ENCODE measurements at regions not wholly inside any gene's neighbourhood (a gene's known extent, or its start where the extent isn't known, plus 50 kb on each side); places are given as distances from the start of the nearest gene placed in this dataset.
"Not testable (repeated sequence)": the region's sequence is repeated elsewhere in the genome, so short reads cannot be mapped to it uniquely, and the experiment has no call there.

GRCh38 chr5:4022056-4022670 lies 426.5 kb downstream of the IRX1 start:
- no peak for DNase-seq

- no peak for DNase-seq
These were observed 427.6 kb downstream of the IRX1 start for GRCh38 chr5:4023091-4023752.

- no peak for DNase-seq
These were observed 428.2 kb downstream of the IRX1 start for GRCh38 chr5:4023753-4024335.

GRCh38 chr5:4027088-4027734 lies 431.6 kb downstream of the IRX1 start:
- no peak for DNase-seq

- DNase-seq, result no peak
These were observed 432.8 kb downstream of the IRX1 start for GRCh38 chr5:4028384-4028783.

DNA sequence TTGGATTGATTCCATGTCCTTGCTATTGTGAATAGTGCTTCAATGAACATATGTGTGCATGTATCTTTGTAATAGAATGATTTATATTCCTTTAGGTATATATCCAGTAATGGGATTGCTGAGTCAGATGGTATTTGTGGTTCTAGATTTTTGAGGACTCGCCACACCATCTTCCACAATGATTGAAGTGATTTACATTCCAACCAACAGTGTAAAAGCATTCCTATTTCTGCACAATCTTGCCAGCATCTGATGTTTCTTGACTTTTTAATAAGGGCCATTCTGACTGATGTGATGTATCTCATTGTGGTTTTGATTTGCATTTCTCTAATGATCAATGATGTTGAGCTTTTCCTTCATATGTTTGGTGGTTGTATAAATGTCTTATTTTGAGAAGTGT lies 437.9 kb downstream of the IRX1 start:
- not testable (repeated sequence) for DNase-seq

DNA sequence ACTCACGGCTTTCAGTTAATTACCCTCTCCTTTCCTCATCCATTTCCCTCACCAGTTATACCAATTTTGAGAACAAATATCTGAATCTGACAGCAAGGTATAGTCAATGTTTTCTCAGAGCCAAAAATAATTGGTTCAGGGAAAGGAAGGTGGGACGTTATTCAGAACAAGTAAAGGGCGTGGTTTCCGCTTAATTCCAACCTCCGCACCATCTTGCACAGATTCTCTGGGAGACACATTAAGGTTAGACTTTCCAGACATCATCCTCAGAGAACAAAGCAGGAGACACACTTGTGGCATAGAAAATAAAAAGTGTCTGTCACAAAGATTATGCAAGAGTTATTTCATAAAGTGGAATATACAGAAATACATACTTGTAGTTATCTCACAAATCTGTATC lies 441.2 kb downstream of the IRX1 start:
- DNase-seq, result no peak

GRCh38 chr5:4038994-4039393 lies 443.4 kb downstream of the IRX1 start:
- no peak for DNase-seq

DNA sequence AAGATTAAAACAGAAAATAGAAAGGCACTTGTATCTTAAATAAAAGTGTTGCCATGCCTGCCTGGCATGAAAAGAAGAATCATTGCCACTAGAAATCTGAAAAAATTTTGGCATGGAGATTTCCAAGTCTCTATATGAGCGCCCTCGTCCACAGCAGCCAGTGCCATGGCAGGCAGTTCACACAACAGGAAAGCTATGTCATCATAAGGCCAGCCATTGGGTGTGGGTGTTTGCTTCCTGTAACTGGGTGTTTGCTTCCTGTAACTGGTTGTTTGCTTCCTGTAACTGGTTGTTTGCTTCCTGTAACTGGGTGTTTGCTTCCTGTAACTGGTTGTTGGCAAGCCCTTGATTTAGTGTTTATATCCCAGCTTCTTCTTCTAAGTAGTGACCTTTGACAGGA lies 446.7 kb downstream of the IRX1 start:
- DNase-seq, result no peak

GRCh38 chr5:4043135-4043534 lies 447.5 kb downstream of the IRX1 start:
- no peak for DNase-seq

DNA sequence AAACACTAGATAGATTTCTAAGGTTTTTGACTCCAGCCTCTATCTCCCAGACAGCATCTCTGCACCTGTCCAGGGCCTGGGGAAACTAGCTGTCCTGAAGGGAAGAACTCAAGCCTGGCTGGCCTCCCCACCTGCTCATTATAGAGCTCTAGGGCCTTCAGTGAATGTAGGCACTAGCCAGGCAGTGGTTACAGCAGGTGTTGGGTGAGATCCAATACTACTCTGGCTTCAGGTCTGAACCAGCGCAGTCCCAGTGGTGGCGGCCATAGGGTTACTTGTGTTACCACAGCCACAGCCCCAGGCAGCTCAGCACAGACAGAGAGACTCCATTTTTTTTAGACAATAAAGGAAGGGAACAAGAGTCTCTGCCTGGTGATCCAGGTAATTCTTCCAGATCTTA lies 449.2 kb downstream of the IRX1 start:
- no peak for DNase-seq

- no peak for DNase-seq
These were observed 452.8 kb downstream of the IRX1 start for GRCh38 chr5:4048398-4048797.

DNA sequence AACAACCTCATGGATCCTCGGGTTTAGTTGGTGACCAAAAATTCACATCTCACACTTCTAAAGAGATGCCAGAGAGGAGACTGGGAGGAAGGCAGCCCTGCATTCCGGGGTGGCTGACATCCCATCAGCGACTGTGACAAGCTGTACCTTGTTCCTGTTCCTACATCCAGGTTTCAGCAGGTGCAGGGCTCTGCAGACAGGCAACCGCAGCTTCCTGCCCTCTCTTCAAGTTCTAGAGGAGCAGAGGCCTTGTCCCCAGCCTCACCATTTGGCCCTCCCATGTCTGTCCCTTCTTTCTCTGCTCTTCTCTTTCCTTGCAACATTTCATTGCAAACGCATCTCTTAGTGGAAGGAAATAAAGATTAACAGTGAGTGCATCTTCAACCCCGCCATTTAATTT lies 454.6 kb downstream of the IRX1 start:
- no peak for DNase-seq

DNA sequence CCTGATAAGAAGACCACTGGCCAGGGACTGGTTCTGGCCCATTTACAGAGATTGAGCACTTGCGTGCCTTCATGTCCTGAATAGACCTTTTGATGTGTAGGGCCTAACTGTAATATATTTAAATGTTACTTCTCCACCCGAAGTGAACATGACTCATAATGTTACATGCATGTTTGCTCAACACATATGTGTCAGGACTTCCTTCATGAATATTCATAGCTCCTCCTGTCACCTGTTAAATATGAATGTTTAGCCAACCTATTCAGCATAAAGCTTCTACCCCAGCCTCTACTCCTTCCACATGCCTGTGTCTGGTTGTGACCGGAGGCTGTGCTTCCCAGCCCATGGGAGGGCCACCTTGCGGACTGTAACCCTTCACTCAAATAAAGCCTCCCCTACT lies 457.5 kb downstream of the IRX1 start:
- no peak for DNase-seq

- no peak for DNase-seq
These were observed 458.5 kb downstream of the IRX1 start for GRCh38 chr5:4054092-4054491.

DNA sequence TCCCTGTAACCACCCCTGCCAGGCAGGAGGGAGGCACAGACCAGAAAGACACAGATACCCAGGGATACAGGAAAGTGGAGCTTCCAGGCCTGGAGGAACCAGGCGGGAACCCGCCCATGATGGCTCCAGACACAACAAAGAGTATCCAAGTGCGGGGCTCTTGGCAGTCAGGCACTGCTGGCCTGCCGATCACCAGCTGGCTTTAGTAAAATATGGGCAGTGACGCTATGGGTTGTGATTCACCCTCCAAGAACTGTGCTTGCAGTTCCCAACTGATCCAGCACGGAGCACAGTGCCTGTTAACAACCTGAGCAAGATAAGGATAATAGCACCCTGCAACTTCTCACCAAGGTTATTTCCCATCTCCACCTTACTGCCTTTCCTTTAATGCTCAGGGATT lies 463.3 kb downstream of the IRX1 start:
- no peak for DNase-seq

DNA sequence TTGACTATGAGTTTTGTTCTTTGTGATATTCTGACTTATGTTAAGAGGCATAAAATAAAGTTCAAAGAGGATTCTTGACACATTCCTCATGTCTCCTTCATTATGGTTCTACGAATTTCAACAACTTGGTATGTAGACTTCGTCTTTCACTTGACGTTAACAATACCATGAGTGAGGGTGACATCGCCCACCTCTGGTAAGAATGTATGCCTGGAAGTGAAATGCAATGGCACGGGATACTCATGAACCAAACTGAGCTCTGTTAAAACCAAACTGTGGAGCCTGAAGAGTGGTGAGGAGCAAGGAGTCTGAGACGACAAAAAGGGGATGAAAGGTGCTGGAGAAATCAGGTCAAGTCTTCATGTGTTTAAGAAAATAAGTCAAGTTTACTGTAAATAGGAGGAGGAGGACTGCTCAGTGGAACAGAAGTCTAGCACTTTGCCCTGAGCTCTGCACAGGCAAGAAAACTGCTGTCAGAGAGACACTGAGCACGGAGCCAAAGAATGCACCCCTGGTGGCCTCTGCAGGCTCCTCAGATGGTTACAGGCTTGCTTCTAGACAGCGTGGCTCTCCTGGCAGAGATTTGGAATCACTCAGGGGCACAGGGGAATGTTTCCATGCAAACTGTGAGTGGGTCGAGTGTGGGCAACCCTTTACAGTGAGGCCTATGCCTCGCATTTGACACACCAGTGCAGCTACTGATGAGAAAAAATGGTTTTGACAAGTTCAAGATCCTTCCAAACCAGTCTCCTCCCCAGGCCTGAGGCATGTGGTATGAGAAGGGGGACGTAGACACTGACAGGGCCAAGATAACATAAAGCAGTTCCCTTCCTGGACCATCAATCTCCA lies 470.1 kb downstream of the IRX1 start:
- no peak for DNase-seq

DNA sequence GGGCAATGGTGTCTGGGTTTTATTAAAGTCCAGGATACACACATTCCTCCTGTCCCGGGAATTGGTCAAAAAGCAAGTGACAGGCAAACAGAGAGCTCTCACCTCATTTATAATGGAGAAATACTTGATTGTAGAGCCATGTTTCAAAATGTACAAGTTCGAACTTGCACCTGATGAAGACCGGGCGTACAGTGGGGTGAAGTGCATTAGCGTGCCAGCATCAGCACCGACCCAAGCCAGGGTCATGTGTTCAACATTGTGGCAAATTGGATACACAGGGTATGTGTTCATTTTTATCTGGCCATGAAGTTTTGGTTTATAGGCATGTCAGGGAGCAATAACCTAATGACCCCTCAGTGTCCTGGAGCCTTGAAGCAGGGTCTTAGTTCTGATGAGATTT lies 472.5 kb downstream of the IRX1 start:
- no peak for DNase-seq

- DNase-seq, result no peak
These were observed 482.9 kb downstream of the IRX1 start for GRCh38 chr5:4078544-4078943.

DNA sequence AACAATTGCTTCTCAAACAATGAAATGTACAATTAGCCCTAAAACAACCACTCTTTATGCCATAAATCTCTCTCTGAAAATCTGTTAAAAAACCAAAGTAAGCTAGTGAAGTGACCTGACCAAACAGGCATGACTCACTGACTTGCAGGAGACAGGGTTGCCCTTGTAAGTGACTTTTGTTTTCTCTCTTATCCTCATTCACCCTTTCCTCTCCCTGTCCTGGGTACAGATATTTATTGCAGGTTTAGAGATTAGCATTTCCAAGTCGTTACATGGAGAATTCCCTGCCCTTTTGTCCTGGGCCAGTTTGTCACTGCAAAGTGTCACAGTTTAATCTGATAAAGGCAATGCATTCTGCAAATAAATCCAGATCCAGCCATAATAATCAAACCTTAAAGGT lies 484.2 kb downstream of the IRX1 start:
- no peak for DNase-seq

GRCh38 chr5:4080370-4080769 lies 484.7 kb downstream of the IRX1 start:
- no peak for DNase-seq

DNA sequence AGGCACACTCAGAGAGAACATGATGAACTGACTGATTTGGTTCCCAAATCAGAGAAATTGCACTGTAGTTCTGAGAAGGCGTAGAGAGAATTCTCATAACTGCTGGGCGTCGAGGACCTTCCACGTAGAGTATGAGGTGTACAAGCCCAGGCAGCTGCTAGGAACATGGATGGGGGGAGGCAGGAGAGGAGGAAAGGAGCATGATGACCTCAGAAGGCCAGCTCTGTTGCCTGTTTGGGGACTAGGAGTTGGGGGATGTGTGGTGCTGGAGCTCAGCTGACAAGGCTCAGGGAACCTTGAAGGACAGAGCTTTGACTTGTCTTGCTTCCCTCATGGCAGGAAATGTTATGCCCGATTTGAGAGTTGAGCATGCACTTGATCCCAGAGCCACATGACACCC lies 485.4 kb downstream of the IRX1 start:
- no peak for DNase-seq

DNA sequence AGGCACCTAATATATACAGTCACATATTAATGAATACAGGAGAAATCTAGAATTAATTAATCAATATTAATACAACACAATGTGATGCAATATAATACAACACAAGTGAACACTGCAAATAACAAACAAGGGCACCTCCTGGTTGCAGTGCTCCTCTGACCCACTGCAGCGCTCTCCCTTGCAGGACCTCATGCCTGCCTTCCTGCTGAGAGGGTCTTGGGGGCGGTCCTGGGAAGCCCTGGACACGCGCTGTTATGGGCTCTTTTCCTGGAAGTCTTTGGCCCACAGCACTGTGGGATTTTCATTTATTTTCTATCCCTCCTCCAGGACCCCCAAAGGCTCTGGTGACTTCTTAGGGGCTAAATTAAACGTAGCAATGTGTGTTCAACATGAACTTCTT lies 485.8 kb downstream of the IRX1 start:
- DNase-seq, result no peak
